Activated CD4-positive, CD25-positive, alpha-beta regulatory T cell (primary cell): ENCODE measurements at regions not wholly inside any gene's neighbourhood (a gene's known extent, or its start where the extent isn't known, plus 50 kb on each side); places are given as distances from the start of the nearest gene placed in this dataset.

Experiments
- DNase-seq, 4 experiments: peaks; one replicate each; lab custom pipeline; 2025; lab: John Stamatoyannopoulos, UW

DNA sequence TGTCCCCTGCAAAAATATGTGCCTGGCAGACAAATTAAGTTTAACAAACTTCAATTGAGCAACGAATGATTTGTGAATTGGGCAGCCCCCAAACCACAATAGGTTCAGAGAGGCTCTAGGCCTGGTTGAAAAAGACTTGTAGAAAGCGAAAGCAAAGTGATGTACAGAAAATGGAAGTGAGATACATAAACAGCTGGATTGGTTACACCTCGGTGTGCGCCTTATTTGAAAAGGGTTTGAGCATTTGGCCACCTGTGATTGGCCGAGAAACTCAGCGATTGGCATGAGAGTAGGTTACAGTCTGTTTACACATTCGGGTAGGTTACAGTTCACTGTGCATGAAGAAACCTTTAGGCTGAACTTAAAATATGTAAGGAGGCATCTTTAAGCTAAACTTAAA is 136.9 kb downstream of the CD83 start:
- no peak for DNase-seq

DNA sequence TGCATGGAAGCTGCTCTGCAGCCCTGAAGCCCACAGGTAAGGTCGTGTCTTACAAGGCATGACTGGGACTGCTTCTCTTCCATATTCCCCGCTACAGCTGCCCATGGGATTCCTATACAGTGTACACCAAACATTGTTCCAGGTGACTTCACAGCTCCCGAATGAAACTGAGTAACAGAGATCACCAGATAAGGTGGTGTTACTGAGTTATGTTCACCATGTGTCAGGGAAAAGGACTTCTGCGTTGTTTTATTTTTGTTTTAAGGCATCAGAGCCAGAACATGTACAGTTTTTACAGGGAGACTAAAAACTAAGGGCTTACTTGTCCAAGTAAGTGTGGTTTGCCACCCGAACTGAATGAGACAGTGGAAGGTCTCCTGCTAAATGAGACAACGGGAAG is 138.3 kb downstream of the CD83 start:
- DNase-seq: no peak

DNA sequence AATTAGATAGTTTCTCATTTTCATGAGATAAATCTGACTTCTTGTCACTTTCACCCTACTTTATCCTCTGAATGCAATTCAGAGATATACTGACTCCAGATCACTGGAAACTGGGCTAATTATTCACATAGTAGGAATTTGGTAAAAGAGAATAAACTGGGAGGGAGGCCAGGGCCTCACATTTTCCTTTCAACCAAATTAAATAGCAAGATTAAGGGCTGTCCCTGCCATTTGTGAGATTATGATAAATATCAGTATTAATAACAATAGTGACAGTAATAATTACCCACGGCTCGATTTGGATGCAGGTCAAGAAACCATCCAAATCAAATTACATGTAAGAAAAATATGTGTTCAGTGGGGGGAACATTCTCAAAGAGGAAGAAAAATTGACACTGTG is 140.5 kb downstream of the CD83 start:
- DNase-seq: no peak

DNA sequence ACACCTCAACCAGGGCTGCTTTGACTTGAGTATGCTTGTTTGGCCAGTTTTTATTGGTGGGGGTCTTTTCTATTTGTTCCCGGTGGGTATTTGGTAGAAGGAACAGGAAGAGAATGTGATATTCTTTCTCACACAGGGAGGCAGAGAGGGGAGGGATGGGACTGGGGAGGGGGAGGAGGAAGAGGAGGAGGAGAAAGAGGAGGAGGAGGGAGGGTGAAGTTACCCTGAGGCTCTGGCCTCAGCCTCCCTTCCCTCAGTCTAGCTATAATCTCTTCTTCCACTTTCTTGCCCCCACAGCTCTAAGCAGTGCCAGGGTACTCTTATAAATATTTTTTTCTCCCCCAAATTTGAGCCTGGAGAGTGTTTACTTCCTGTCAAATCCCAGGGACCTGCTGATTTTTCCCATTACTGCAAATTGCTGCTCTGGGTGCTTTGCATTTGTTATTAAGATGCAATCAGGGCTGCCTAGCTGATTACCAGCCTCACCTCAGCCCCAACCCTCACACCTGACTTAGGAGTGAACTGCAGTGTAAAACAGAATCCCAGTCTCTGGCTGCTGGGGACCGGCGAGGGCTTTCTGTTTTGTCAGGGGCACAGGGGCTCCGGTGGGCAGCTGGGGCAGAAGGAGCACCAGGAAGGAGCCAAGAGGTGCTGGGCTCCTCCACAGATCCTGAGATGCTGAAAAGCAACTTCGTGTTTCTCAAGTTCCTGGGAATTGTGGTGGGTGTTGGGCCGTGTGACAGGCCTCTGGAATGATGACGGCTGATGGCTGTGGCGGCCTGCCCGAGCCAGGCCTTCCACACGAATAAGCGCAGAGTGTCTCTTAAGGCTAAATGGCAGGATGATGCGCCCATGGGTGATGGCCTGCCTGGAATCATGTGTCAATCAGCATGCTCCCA is 141.4 kb downstream of the CD83 start:
- no peak for DNase-seq

DNA sequence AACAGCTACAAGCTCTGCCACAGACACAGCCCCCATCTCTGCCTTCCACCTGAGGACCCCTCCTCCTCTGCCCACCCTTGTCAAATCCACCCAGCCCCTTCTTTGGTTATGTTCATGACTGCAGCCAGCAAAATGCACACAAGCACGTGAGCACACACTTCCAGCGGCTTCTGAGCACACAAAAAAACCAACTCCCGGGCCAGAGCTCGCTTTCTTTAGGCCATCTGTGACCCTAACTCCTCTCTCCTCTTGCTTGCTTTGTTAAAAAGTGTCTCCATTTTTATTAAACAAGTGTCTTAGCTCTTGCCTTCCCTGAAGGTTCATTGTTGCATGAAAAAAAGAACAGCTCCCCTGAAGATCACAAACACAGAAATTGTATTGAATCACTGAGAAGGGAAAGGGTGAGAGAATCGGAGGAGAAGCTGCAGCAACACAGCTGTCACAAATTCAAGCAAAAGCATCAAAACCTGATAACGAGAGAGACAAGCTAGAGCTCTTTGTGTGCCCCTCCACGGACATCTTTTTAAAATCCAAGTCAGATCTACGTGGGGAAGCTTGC is 142.1 kb downstream of the CD83 start:
- DNase-seq: no peak

DNA sequence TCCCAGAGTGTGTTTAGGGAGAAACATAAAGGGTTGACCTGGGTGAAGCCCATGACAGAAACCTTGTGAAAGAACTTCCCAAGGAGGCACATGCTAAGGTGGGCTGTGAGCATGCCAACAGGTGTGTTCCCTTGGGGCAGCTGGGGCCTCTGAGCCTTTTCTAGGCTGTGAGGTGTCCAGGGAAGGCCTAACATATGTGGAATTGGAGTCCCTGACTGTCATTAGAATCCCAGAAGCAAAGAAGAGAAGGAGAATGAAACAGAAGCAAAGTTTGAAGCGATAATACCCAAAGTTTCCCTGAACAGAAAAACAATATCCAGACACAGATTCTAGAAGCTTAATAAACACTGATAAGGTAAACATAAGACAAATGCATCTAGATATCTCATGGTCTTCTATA is 143.3 kb downstream of the CD83 start:
- DNase-seq: no peak

DNA sequence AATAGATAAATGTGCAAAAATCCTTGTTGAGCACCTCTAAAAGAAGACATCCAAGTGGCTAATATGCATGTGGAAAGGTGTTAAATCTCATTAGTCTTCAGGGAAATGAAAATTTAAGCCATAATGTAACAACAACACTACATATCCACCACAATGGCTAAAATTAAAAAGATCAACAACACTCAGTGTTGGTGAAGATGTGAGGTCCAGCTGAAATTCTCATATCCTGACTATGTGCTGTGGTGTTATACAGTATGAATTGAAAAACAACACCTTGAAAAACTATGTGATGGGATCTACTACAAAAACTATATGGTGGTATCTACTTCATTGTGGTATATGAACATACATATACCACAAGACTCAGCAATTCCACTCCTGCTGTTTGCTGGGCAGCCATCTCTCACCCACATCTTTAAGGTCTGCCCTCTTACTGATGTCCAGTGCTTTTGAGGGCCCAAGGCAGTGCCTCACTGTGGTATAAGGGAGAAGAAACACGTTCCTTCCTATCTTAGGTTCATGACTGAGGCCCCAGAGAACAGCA is 146.4 kb downstream of the CD83 start:
- no peak for DNase-seq

DNA sequence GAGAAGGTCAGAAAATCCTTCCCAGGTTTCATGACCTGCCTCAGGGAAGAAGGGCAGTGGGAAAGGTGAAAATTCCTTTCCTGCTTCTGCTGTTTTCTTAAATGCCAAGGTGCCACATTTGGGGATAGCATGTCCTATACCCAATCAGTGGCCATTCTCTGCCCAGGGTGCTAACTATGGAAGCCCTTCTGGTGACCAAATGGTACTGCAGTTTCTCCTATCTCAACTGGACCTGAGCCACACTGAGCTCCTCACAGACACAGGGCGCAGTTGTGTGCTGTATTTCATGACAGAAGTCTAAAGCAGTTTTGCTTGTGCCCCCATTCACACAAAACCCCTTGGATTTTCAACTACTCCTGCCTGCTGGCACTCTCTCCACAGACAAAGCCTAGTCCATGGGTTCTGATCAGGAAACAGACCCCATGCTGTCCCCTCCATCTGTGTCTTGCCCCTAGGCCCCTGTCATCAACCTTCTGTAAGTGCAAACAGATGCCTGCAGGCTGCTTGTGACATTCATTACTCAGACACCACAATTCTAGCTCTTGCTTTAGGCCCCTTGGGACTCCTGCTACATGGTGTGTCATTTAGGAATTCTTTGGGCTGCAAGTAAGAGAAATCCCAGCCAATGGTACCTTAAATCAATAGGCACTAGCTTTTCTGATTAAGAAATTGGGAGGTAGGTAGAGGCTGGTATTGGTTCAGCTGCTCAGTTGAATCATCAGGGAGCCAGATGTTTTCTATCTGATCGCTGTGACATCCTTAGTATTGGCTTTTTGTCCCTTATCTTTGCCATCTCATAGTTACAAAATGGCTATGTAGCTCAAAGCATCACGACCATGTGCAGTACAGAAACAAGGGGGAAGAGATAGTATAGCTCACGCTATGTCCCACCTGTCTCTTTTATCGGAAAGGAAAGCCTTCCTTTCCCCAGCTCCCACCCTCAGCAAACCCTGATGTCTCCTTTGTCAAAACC is 147.8 kb downstream of the CD83 start:
- no peak for DNase-seq

DNA sequence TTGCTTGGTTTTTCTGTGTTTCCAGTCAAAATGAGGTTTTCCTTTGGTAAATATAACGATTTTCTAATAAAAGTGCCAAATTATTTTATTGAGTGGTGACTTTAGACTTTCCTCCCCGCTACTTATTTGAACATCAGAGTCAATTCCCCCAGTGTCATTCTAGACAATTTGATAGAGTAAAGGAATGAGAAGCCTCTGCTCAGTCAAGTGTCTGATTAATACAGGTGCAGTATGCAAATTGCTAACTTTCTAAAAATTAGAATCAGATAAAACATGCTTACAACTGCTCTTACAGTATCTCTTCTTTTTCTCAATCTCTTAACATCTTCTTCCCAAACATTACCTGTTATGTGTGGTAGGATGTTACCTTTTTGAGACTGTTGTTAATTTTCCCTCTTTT is 148.7 kb downstream of the CD83 start:
- no peak for DNase-seq

DNA sequence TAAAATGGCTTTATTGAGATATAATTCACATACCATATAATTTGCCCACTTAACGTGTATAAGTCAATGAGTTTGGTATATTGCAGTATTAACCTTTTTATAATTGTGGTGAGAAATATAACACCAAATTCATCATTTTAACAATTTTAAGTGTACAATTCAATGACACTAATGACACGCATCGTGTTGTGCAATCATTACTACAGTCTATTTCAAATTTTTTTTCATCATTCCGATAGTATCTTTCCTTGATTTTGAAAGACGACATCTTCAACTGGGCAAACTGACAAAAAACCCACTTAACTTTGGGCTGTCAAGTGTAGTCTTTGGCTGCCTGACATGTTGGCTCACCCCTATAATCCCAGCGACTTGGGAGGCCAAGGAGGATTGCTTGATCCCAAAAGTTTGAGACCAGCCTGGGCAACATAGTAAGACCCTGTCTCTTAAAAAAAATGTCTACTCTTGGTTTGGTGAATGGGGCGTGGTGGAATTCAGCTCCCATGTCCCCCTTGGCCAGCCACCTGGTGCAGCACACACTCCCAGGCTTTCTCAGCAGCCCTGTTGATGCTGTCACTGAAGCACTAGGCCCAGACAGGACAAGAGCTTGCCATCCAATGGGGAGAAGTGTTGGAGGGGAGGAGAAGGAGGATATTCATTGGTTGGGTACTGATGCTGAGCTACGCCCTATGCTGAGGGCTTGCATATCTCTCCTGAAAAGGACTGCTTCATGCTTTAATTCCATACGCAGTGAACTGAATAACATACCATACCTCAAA is 150.5 kb downstream of the CD83 start:
- no peak for DNase-seq

DNA sequence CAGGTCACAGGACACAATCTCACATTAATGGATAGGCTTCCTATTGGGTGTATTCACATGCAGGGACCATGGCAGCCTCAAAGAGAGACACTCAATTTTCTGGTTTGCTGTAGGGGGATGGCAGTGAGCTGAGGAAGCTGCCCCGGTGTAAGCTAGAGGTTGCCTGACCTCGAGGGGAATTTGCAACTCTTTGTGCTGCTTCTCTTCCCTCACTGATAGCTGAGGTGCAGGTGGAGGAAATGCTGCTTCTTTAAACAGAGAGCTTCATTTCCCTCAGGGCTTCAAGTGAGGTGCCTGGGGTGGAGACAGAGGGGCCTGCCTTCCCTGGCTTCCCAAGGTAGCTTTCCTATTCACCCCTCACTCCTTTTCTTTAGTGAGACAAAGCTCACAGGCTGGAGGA is 151.9 kb downstream of the CD83 start:
- DNase-seq: no peak

DNA sequence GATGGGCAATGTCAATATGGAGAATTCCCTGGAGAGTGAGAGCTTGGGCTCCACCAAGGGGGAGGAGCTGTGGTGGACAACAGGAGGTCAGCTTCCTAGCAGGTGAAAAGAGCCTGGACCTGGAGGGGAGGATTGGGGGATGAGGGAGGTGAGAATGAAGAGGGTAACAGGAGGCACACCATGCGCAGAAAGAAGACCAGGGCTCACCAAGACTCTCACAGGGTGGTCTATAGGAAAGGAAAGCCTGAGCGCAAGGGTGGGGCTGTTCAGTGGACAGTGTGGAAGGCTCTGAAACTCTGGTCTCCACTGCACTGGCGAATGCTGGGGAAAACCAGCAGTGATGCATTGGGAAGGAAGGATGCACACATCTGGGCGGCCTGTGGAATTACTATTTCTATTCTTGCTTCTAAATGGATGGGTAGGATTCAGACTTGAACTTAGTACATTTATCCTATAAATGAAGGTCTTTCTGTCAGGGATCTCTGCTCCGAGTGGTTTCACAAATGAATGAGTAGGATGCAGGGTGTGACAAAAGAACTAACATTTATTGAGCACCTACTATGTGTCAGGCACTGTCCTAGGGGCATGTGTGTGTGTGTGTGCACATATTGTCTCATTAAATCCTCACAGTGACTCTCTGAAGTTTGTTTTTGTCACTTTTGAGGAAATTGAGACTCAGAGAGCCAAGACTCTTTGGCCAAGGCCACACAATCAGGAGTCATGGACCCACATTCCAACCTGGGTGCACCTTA is 152.7 kb downstream of the CD83 start:
- no peak for DNase-seq

DNA sequence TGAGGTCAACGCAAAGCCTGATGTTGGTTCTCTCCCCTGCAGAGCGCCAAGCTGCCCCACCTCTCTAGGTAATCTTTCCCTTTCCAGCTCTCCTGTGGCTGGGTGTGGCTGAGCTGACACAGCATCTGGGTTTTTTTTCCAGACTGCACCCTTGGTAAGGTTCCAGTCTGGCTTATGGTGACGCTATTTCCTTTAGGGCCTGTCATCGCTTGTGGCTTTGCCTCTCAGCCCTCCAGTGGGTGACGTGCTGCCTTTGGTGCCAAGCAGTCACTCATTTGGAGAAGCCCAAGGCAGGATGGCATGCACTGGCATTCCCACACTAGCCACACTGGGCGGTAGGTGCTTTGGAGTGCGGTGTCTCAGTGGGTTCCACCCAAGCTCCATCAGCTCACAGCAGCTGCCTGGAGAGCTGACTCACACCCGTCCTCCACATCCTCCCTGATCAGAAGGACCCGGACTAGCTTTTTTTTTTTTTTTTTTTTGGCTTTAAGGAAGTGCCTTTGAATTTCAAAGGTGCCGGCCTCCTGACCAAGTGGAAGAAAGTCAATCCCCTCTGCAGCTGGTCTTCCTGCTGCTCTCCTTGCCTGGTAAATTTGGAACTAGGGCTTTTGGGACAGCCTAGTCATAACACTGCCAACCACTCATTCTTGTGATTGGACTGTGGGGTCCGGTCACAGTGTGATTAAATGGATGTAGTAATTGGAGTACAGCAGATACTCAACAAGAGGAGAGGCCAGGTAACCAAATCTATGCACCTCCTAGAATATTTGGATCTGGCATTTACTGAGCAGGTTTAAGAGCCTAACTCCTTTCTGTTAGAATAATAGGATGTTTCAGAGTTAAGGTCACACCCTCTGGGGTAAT is 153.6 kb downstream of the CD83 start:
- DNase-seq: no peak

DNA sequence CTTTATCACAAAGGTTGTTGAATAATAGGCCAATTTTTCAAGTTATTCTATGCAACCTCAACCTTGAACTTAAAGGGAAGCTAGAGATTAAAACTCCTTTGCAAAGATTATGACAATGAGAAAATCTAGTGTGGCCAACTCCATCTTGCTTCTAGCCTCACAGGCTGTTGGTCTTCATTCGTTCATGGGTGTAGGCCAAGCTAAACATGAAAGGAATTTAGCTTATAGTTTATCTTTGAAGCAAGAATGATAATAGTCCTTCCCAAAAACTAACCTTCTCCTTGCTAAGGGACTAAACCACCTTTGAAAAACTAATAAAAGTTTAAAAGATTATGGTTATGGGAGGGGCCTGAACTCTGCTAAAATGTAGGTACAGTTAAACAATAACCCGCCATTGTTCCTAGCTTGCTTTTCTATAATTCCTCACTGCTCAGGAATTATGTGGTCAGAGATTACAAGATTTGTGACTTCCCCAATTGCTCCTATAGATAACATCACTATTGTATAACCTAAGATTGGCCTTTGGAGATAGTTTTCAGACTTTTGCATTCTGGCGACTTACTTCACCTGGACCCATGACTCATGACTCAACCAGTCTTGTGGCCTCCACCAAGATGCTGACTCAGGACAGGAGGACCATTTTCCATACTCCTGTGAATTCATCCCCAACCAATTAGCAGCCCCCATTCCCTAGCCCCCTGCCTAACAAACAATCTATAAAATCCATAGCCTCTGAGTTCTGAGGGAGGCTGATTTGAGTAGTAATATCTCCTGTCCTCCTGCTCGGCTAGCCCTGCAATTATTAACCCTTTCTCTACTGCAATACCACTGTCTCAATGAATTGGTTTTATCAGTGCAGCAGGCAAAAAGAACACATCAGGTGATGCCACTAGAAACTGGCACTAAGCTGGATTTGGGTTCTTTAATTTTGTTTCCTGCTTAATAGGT is 154.5 kb downstream of the CD83 start:
- no peak for DNase-seq

DNA sequence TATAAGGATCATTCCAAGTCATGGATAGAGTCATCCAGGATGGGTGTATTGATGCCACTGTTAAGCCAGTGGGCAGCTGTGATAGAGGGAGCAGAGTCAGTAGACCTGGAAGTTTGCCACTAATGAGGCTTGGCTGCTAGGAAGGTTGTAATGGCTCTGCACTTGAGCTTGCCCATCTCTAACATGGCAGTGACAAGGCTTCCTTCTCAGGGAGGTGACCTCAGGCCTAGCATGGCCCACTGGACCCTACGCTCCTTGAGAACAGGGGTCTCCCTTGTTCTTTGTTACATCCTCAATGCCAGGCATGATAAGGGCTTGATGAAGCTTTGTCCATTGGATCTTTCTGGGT is 155.1 kb downstream of the CD83 start:
- no peak for DNase-seq

DNA sequence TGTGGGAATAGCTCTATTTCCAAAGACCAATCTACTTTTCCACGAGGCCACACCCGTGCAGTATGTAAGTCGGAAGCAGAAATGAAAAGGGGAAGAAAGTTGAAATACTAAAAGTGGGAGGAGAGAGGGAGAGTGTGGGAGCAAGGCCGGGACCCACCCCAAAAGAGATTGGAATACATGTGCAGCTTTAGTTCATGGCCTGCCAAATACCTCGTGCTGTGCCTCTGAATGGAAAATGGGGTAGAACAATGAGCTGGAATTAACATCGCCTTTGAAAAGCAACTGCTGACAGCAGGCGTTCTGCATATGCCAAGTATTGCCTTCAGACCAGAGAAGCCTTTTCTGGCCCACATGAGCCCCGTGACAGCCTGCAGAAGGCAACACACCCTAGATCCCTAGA is 155.6 kb downstream of the CD83 start:
- no peak for DNase-seq

DNA sequence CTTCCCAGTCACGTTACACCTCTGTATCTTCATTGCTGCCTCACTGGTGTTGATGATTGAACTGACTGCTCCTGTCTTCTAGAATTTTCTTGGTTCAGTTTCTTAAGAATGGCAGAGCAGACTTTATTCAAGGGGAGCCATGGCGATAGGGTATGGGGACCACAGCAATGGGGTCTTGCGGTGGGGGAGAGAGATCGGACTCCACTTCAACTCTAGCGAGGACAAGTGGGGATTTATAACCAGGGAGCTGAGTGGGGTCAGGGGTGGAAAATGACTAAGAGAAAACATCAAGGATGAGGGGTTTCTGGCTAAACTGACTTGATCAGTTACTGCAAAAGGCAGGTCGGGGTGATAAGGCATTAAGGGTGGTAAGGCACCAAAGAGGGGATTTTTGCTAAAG is 156.4 kb downstream of the CD83 start:
- no peak for DNase-seq

DNA sequence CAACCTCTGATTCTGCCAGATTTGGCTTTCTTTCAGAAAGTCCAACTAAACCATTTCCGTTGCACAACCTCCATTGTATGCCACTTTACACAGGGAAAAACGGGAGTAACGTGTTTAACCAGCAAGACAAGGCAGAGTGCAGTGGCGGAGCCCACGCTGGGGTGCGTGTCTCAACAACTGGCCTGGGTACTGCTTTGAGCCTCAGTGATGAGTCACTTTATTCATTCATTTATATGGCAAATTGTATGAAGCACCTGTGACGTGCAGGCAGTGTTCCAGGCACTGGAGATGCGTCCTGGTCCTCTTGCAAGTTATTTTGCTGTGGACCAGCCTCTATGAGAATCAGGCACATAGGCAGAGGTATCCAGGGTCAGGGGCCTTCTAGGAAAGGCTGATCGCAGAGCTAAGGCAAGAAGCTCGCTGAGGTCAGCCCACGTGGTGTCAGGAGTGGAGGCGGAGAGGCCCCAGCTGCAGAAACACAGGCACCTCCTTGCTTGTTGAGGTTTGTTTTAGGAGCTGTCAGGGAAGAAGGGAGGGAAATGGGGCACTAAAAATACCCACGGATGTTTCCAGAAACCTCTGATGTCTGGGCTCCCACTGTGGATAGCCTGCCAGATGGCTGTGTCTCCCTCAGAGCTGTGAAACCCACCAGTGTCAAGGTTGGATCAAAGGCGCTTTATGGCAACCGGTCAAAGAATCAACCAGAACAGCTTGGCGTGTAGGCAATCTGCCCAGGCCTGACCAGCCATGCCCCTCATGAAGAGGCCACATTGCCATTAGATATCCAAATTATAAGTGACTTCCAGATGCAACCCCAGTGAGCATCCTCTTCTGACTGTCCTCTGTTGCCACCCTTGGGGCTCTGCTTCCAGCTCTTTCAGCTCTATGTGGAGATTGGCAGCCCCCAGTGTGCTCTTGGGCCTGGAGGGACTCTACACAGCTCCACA is 157.2 kb downstream of the CD83 start:
- DNase-seq: no peak
